ENCODE measurements at regions not wholly inside any gene's neighbourhood (a gene's known extent, or its start where the extent isn't known, plus 50 kb on each side); places are given as distances from the start of the nearest gene placed in this dataset.

DNA sequence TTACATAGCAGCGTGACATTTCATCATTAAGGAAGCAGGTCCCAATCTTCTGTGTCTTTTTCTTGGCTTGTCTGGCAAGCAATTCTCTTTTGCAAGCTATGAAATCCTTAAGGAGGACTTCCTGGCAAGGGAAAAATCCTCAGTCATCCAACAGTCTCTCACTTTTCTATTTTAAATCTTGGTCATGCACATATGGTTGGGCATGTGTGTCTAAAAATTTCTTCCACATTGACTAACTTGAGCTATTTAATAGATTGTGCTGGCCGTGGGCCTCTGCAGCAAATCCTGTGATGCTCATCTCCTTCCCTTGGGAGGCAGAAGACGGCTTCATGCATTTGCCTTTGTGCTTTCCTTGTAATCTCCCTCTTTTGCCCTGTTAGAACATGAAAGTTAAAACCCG, 634.3 kb upstream of the FANCL start:
- no peak for DNase-seq

DNA sequence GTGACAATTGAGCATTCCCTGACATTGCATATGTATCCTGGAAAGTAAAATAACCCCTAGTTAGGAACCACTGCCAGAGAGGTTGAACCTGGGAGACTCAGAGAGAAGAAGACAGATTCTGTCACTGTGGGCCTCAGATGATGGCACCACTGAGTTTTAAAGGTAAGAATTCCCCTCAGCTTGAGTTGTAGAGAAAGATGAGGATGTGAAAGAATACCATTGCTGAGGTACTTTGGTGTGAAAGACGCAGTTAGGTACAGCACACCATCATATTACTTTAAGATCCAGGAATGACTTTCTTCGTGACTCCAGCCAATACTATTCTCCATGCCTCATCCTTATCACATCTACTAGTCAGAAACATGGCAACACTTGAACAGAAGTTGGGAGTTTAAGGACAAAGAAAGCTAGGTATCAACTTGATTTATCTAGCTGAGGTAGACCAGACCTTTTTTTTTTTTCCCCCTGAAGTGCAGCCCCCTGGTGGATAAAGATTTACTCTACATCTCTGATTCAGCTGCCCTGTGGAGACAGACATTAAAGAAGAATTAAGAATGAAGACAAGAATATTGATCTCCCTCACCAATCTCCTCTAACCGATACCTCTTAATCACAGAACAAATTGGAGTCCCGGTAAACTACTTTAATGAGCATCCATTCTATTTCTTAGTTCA, 630.5 kb upstream of the FANCL start:
- no peak for DNase-seq

GRCh38 chr2:58870704-58871103, 629.6 kb upstream of the FANCL start:
- no peak for DNase-seq

- DNase-seq: no peak
Observed at GRCh38 chr2:58866946-58867345, 625.8 kb upstream of the FANCL start.

DNA sequence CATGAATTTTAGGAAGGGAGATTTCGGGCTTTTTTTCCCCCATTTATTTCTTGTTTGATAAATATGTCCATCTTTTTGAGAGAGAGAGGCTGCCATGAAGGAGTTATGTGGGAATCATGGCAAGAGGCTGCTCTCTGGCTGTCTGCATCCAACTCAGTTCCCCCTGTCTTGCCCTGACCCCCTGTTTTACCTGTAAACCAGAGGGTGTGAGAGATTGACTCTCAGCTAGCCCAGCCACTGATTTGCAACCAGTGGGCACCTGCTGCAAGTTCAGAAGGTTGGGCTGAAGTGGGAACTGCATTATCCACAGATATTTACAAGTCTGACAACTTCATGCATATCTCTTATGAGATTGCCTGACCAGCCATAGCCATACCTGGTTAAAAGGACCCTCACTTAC, 625.4 kb upstream of the FANCL start:
- no peak for DNase-seq

DNA sequence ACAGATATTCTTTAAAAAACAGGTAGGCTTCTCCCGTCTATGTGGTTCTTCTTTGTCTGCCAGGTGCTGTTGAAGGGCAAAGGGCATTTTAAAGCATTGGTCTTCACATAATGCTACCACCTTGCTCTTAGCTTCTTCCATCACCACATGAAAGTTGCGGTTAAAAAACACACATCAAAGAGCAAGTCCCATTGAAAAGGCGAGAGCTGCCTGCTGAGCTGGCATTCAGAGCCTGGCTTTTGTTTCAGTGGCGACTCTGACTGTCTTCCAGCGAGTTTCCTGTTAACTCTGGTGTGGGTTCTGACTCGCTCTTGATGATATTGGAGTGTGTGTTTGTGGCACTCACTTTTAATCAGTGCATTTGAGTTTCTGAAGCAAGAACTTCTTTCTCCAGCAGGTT, 624.9 kb upstream of the FANCL start:
- no peak for DNase-seq

- no peak for DNase-seq
Observed at GRCh38 chr2:58865436-58865835, 624.3 kb upstream of the FANCL start.

DNA sequence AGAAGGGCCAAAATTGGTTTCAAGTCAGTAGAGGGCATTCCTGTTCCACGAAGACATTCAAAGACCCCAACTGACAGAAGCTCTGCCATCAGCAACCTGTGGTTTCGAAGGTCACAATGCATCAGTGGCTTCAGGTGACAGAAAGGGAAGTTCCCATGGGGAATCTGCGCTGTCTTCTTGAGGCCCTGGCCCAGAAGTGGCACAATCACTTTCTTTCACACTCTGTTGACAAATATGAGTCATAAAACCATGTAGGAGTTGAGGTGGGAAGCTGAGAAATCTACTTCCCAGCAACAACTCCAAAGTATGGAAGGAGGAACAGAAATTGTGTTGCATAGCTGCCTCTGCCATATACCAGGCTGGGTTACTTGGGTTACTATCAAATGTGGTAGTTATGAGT, 621.1 kb upstream of the FANCL start:
- no peak for DNase-seq

DNA sequence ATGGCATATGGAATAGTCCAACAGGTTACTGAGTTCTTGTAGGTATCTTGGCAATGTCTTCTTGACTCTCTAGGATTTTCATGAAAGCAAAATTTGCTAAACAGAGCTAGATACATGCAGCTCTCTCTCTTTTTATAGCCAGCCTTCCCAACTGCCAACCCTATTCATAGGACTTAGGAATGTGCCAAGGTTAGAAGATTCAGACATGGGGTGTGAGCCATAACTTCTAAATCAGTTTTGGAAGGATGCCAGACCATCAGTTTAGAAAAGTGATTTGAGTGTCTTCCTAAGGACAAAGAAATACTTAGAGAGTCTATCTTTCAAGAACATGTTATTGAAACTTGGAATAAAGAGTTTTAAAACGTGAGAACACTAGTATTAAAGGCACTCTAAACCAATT, 619.5 kb upstream of the FANCL start:
- DNase-seq: no peak

DNA sequence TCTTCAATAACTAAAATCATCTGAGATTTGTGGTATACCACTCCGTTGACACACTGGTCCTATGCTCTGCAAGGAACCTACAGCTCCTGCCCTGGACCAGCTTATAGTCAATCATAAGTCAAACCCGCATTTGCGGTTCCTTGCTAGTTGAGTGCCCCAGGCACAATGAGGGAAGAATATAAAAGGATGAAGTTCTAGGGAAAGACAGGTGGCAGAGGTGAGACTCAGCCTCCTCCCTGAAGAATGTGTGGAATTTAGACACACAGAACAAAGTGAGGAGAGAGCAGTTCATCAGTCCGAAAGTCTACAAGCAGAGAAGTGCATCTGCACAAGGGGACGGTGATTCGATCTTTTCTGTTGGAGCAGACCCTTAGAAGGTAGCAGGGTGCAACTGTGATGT, 615.0 kb upstream of the FANCL start:
- no peak for DNase-seq

DNA sequence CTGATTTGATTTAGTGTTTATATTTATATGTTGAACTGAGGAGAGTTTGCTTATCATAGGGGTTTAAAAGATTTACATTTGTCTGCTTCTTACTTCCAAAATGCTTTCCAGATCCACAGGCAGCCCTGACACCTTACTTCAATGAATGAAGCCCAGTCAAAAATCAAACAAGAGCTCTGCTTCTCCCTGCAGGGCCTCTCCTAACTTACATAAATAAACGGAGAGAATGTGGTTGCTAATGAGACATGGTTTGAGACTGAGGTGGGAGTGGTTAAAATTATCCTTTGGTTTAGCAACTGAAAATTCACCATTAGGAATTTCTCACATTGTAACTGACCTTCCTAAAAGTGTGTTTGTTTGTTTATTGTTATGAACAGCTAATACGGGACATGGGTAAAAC, 612.3 kb upstream of the FANCL start:
- DNase-seq: no peak

DNA sequence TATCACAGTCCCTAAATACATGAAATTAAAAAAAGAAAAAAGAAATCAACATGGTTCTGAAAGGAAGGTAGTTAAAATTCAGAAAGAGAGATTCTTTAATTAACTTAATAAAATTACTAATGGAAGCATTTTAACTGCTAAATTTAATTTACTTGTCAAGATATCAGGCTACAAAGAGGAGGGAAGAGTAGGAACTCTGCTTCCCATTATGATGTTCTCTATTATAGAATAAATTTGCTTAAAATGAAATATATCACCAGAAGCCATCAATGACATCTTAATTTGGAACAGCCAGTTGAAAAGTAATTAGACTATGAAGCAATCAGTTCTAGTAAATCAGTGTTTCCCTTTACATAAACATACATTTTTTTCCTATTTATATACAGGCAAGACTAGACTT, 611.8 kb upstream of the FANCL start:
- no peak for DNase-seq

- DNase-seq: no peak
Observed at GRCh38 chr2:58852243-58852642, 611.1 kb upstream of the FANCL start.

DNA sequence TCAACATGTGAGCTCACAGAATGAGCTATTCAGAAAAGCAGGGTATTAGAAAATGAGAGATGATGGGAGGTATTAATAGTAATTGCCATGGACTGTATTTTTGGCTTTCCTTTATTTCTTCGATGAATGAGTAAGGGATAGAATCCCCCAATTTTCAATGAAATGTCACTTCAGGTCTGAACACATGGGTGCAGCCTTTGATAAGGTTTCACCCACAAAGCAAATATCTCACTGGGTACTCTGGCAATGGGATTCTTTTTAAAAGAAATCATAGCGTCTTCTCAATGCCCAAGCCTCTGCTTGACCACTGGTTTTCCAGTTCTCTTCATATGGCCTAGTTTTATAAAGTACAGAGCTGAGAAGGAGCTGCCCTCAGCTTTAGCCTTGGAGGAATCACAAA, 610.5 kb upstream of the FANCL start:
- DNase-seq: no peak

GRCh38 chr2:58845011-58845410, 603.9 kb upstream of the FANCL start:
- DNase-seq: no peak

DNA sequence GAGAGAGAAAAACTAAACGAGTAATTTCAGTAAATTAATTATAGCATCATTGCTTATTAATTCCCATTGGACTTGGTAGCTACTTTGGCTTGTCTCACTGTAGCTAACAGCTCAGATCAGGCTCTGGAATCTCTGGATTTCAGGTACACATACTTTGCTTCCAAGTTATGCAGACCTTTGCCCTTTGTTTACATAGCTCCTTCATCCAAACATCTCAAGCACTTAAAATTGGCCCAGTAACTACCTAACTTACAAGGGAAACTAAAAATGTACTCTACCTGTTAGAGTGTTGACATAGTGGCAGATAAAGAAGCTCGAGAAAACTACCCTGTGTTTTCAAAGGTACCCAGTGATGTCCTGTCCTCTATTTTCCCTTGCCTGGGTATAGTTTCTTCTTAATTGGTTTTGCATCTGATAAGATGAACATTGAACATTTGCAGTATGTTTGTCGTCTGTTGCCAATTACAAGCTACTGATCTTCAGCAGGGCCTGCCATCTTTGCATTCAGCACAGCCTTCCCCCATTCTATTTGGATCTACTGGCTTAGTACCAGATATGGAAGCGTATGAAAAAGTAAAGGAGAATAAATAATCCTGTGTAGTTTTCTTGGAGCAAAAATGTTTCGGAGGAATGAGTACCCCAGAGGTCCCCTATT, 601.5 kb upstream of the FANCL start:
- no peak for DNase-seq

- DNase-seq: no peak
Observed at GRCh38 chr2:58834404-58834803, 593.3 kb upstream of the FANCL start.

DNA sequence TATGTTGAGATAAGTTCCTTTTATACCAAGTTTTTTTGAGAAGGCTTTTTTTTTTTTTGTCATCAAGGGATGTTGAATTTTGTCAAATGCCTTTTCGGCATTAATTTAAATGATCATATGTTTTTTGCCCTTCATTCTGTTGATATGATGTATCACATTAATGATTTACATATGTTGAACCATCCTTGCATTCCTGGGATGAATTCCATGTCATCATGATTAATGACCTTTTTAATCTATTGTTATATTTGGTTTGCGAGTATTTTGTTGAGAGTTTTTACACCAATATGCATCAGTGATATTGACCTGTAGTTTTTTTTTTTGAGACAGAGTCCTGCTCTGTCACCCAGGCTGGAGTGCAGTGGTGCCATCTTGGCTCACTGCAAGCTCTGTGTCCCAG, 585.7 kb upstream of the FANCL start:
- DNase-seq: no peak

DNA sequence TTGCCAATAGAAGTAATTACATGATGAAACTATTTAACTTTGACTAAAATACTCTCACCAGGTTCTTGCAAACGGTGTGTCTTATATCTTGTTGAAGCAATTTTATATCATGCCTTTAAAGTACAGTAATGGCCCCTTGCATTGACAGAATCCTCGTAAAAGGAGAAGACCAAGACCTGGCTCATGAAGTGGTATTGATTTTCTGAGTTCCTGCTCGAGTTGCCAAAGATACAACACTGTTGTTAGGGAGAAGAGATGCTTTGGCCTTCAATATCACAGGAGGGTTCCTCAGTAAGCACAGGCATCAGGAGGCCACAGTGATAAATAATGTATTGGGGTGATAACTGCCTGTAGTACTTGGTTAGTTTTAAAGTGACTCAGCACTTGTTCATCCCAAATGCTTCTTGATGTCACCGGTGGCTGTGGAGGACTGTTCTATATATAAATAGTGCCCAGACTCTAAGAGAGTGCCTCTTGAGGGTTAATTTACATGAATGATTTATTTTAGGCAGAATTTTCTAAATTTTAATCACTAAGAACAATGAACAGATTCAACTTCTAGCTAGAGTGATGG, 571.7 kb upstream of the FANCL start:
- no peak for DNase-seq

DNA sequence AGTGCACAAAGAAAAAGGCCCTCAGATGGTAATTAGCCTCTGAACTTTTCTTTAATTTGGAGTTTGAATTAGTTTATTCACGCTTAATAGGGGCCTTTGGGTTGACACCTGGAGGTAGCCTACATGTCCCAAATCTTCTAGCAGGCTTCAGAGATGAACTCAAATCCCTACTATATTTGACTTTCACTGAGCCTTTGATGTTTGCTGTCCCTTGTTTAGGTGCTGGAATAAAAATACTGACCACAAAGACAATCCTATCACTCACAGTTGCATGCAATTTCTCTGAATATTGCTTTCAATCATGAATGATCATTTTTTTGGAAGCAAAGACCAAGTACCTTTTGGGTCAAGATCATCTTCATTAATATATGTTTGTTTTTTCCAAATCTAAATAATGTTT, 564.0 kb upstream of the FANCL start:
- DNase-seq: no peak

DNA sequence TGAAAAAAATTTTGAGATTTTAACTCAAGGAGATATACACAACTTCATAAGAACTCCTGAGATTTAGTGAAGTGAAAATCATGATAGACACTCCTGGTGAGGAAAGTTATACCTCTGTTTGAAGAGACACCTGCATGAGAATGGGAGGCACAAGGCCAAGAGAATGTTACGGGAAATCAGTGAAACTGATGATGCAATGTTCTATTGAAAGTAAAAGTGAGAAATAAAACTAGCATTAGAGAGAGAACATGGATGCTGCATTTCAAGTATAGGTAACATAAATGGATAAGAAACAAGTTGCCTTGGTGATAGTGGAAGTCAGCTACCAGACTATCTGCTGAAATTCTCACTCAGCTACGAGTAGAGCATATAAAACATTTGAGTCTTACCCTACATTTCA, 562.1 kb upstream of the FANCL start:
- DNase-seq: no peak

- no peak for DNase-seq
Observed at GRCh38 chr2:58800881-58801280, 559.8 kb upstream of the FANCL start.

- no peak for DNase-seq
Observed at GRCh38 chr2:58798676-58799208, 557.6 kb upstream of the FANCL start.

- no peak for DNase-seq
Observed at GRCh38 chr2:58796239-58796910, 555.2 kb upstream of the FANCL start.
